Spleen (tissue), 7 donors: ENCODE measurements at regions not wholly inside any gene's neighbourhood (a gene's known extent, or its start where the extent isn't known, plus 50 kb on each side); places are given as distances from the start of the nearest gene placed in this dataset.

Experiments used
- POLR2A ChIP-seq, 3 donors: fragments of 450-650 bp; IDR thresholded peaks; one replicate each; pipeline ENCODE4 v1.5.1; 2017; ENCODE audit warnings: antibody characterized with exemption in 3 of 3, mild to moderate bottlenecking in 1 of 3
- POLR2AphosphoS5 ChIP-seq, 3 donors: sonication (generic); formaldehyde crosslinking; IDR thresholded peaks; one replicate each; pipeline ENCODE4 v1.5.1; 2017; ENCODE audit warnings: antibody characterized with exemption in 3 of 3
- TF ChIP-seq, protein P1 (sequence below), 11 experiments: fragments of 200-600 bp in 7 of 11; fragments of 450-650 bp in 4 of 11; sonication (generic) in 4 of 11; IDR thresholded peaks in 8 of 11; conservative IDR thresholded peaks in 3 of 11; 1 replicate in 7 of 11; 2 replicates in 4 of 11; pipeline versions ENCODE4 v1.4.0 to v1.8.0; 2016 to 2021; ENCODE audit warnings: antibody characterized with exemption in 11 of 11, inconsistent platforms in 4 of 11, mild to moderate bottlenecking in 1 of 11
- donor health status: DM: no; HTN: no; CAD: no; lungs with moderate emphysema.
- donor health status: DM: no; HTN: no; CAD: no.
- donor health status: DM: no; HTN: no; CAD: no.

DNA sequence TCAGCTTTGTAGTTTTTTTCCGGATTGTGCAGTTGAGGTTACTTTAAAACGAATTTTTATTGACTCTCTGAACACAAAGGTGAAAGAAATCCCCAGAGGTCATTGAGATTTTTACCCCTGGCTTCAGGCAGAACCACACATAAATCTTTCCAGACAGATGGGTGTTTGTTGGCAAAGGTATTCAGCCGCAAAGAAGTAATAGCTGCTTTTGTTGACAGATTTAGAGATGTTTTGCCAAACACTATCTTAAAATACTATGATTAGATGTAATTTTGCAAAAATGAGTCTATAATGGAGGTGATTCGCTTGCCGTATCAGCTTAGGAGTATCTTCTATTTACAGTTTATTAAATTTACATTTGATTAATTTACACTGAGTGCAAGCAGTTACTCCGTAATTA, 418.3 kb upstream of the CLINT1 start:
- TF ChIP-seq, protein P1, sequence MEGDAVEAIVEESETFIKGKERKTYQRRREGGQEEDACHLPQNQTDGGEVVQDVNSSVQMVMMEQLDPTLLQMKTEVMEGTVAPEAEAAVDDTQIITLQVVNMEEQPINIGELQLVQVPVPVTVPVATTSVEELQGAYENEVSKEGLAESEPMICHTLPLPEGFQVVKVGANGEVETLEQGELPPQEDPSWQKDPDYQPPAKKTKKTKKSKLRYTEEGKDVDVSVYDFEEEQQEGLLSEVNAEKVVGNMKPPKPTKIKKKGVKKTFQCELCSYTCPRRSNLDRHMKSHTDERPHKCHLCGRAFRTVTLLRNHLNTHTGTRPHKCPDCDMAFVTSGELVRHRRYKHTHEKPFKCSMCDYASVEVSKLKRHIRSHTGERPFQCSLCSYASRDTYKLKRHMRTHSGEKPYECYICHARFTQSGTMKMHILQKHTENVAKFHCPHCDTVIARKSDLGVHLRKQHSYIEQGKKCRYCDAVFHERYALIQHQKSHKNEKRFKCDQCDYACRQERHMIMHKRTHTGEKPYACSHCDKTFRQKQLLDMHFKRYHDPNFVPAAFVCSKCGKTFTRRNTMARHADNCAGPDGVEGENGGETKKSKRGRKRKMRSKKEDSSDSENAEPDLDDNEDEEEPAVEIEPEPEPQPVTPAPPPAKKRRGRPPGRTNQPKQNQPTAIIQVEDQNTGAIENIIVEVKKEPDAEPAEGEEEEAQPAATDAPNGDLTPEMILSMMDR (IDR thresholded peaks at IDR 0.05 in 8 of 11, conservative IDR thresholded peaks at IDR 0.05 in 3 of 11), result no peak
- TF ChIP-seq POLR2AphosphoS5 (IDR thresholded peaks at IDR 0.05) (no peak), POLR2A (IDR thresholded peaks at IDR 0.05) (no peak)
